Endothelial cell of umbilical vein (primary cell): ENCODE measurements at regions not wholly inside any gene's neighbourhood (a gene's known extent, or its start where the extent isn't known, plus 50 kb on each side); places are given as distances from the start of the nearest gene placed in this dataset.

Source experiments
- BruUV-seq: library from RNA; stranded (reverse); fragments of 400-500 nt; replicated peaks from 2 replicates; lab custom pipeline; 2021; lab: Mats Ljungman, UMichigan
- CTCF ChIA-PET: fragments of 300-600, 350-600 bp; sonication (Branson Sonifier 250); formaldehyde crosslinking; loops from one replicate; lab custom pipeline; 2021; ENCODE audit warnings: antibody characterized with exemption, inconsistent platforms; lab: Charles Lee
- POLR2A ChIA-PET: fragments of 300-600, 350-600 bp; sonication (Branson Sonifier 250); formaldehyde crosslinking; loops from one replicate; lab custom pipeline; 2021; ENCODE audit warnings: antibody characterized with exemption, inconsistent platforms; lab: Charles Lee
- DNase-seq: peaks from one replicate; pipeline ENCODE4 v3.0.0-alpha.2; 2011; ENCODE audit warnings: low read depth, low spot score
- FAIRE-seq: peaks from 2 replicates; lab custom pipeline; 2011; peaks lifted over from hg19 to GRCh38; lab: Jason Lieb, UNC
- H2AFZ ChIP-seq: 2 replicates; pipeline ENCODE4 v1.6.0; 2012; ENCODE audit warnings: low read depth, low read length, control low read depth, inconsistent platforms
- H3K27ac ChIP-seq: 2 replicates; pipeline ENCODE4 v1.5.1; 2011; ENCODE audit warnings: low read depth, mild to moderate bottlenecking, control low read depth, low read length, moderate library complexity; ENCODE audit not compliant: insufficient read depth
- H3K27me3 ChIP-seq, 2 experiments: 2 replicates each; pipeline versions ENCODE4 v1.6.0 to v1.6.1; 2011; ENCODE audit warnings: low read length in 2 of 2, mixed read lengths in 1 of 2; ENCODE audit not compliant: control insufficient read depth in 2 of 2, insufficient read depth in 2 of 2
- H3K36me3 ChIP-seq, 2 experiments: 2 replicates in 1 of 2; 3 replicates in 1 of 2; pipeline ENCODE4 v1.5.1; 2011; ENCODE audit warnings: low read length in 2 of 2, mild to moderate bottlenecking in 1 of 2, moderate library complexity in 1 of 2; ENCODE audit not compliant: control insufficient read depth in 2 of 2, insufficient read depth in 2 of 2; ENCODE audit errors: extremely low read depth in 1 of 2
- H3K4me1 ChIP-seq: 3 replicates; pipeline ENCODE4 v1.5.1; 2011; ENCODE audit warnings: mild to moderate bottlenecking, low read length; ENCODE audit not compliant: control insufficient read depth, insufficient read depth; ENCODE audit errors: extremely low read depth
- H3K4me2 ChIP-seq: 2 replicates; pipeline ENCODE4 v1.6.1; 2011; ENCODE audit warnings: low read length, control low read depth, mixed read lengths; ENCODE audit not compliant: insufficient read depth
- H3K4me3 ChIP-seq, 3 experiments: fragments of 200-600 bp in 1 of 3; sonication (generic), shearing (Covaris generic) in 1 of 3; replicated peaks in 1 of 3; 2 replicates each; pipeline ENCODE4 v1.5.1; 2011 to 2016; ENCODE audit warnings: control low read depth in 3 of 3, low read length in 3 of 3, mild to moderate bottlenecking in 2 of 3, inconsistent platforms in 1 of 3, low read depth in 1 of 3, moderate library complexity in 1 of 3; ENCODE audit not compliant: insufficient read depth in 1 of 3
- H3K79me2 ChIP-seq: 2 replicates; pipeline ENCODE4 v1.6.0; 2012; ENCODE audit warnings: low read length, inconsistent platforms; ENCODE audit not compliant: control insufficient read depth, insufficient read depth
- H3K9ac ChIP-seq: replicated peaks from 2 replicates; pipeline ENCODE3; 2011; ENCODE audit warnings: low read length, control low read depth; ENCODE audit not compliant: insufficient read depth; ENCODE audit errors: extremely low read depth
- H3K9me1 ChIP-seq: replicated peaks from 3 replicates; pipeline ENCODE4 v1.6.0; 2011; ENCODE audit warnings: mild to moderate bottlenecking, low read length; ENCODE audit not compliant: control insufficient read depth, insufficient read depth; ENCODE audit errors: extremely low read depth
- H3K9me3 ChIP-seq: replicated peaks from 2 replicates; pipeline ENCODE4 v1.5.1; 2012; ENCODE audit warnings: low read length, inconsistent platforms; ENCODE audit not compliant: control insufficient read depth, insufficient read depth
- H4K20me1 ChIP-seq: replicated peaks from 2 replicates; pipeline ENCODE3; 2011; ENCODE audit warnings: mild to moderate bottlenecking, low read length; ENCODE audit not compliant: control insufficient read depth, insufficient read depth; ENCODE audit errors: extremely low read depth
- CTCF ChIP-seq, 2 donors: IDR thresholded peaks; 1 replicate in 1 of 2; 2 replicates in 1 of 2; pipeline ENCODE4 v1.5.1; 2011; ENCODE audit warnings: low read length in 2 of 2, mild to moderate bottlenecking in 2 of 2, moderate library complexity in 2 of 2, control low read depth in 1 of 2, inconsistent platforms in 1 of 2, low read depth in 1 of 2; ENCODE audit not compliant: insufficient read depth in 1 of 2; ENCODE audit errors: extremely low read depth in 1 of 2
- EZH2 ChIP-seq: IDR thresholded peaks from 2 replicates; pipeline ENCODE4 v1.6.1; 2012; ENCODE audit warnings: borderline replicate concordance, low read depth, mild to moderate bottlenecking, moderate library complexity, low read length, inconsistent platforms; ENCODE audit not compliant: severe bottlenecking
- FOS ChIP-seq: IDR thresholded peaks from 2 replicates; pipeline ENCODE4 v1.6.1; 2011; ENCODE audit warnings: mild to moderate bottlenecking, low read length, moderate library complexity, borderline replicate concordance; ENCODE audit not compliant: insufficient read depth
- GATA2 ChIP-seq: IDR thresholded peaks from 2 replicates; pipeline ENCODE4 v1.7.0; 2011; ENCODE audit warnings: low read depth, mild to moderate bottlenecking, moderate library complexity, mixed read lengths, low read length; ENCODE audit not compliant: insufficient read length, insufficient read depth
- JUN ChIP-seq: IDR thresholded peaks from 2 replicates; pipeline ENCODE4 v1.6.1; 2011; ENCODE audit warnings: borderline replicate concordance, low read depth; ENCODE audit not compliant: insufficient read length, insufficient read depth
- MYC ChIP-seq: IDR thresholded peaks from one replicate; pipeline ENCODE4 v1.6.1; 2011; ENCODE audit warnings: mild to moderate bottlenecking, low read depth, low read length
- POLR2A ChIP-seq: IDR thresholded peaks from 2 replicates; pipeline ENCODE4 v1.6.1; 2012; ENCODE audit warnings: low read depth, mild to moderate bottlenecking, control low read depth, low read length
- POLR2AphosphoS5 ChIP-seq: IDR thresholded peaks from 2 replicates; pipeline ENCODE4 v1.6.1; 2012; ENCODE audit warnings: low read depth, mild to moderate bottlenecking, control low read depth, low read length, moderate library complexity; ENCODE audit not compliant: insufficient read depth
- dilution Hi-C: fragments of 300-500 bp; cut with MboI; formaldehyde crosslinking; loops from one replicate; pipeline ENCODE4 v1.15.0; 2019; ENCODE audit warnings: low sequenced_read_pairs; ENCODE audit not compliant: extremely low pct_ligation_motif_present
- intact Hi-C: fragments of 100-400 bp; cut with micrococcal nuclease; formaldehyde crosslinking; loops from one replicate; pipeline ENCODE4 v1.10.0; 2022
- TF ChIP-seq, protein P1 (sequence below): IDR thresholded peaks from 2 replicates; pipeline ENCODE4 v1.6.1; 2011; ENCODE audit not compliant: insufficient read depth, insufficient read length

DNA sequence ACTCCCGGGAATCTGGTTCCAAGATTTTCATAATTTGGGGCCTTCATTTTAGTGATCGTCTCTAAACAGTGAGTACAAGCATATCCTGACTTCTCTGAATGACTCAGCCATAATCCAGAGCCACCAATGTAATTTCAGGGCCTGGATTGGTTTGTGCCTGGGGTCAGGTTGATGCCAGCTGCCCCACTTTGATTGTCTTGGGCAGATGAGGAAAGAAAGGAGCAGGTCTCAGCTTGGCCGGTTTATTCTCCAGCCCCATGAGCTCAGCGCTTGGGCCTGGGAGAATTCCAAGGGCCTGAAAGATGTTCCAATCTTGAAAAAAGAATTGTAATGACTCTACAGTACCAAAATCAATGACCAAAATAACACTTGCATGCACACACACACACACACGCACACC is 71.2 kb upstream of the ECE1 start:
- no TSS peak for BruUV-seq
- ChIA-PET CTCF (interaction anchor here (1.4 to 2.1 kb wide), 3 partner anchors 8 to 106 kb away, joined by 5 to 10 read pairs (median 6); no protein-coding TSS in a partner anchor), POLR2A (no interaction called here)
- no peak for FAIRE-seq
- TF ChIP-seq JUN (no peak), GATA2 (no peak), CTCF (IDR thresholded peaks at IDR 0.05; ENCODE audit: extremely low read depth in 1 of 2, insufficient read depth in 1 of 2, low read depth in 1 of 2, low read length in 2 of 2) (no peak), POLR2A (no peak), FOS (no peak), POLR2AphosphoS5 (no peak), MYC (no peak), EZH2 (no peak)
- TF ChIP-seq, protein P1, sequence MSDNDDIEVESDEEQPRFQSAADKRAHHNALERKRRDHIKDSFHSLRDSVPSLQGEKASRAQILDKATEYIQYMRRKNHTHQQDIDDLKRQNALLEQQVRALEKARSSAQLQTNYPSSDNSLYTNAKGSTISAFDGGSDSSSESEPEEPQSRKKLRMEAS, result no peak
- H4K20me1 ChIP-seq, result no peaks in the 10 kb centered on the region
- H3K4me1 ChIP-seq, result no peaks in the 10 kb centered on the region
- intact Hi-C loops (no loop called here), dilution Hi-C loops (loop anchor here (10.0 kb wide), 1 partner anchor 117 kb away; no protein-coding TSS in a partner anchor)
- no peak overlapping the region for H3K4me2 ChIP-seq
- H3K9ac ChIP-seq, result no peak overlapping the region
- H3K79me2 ChIP-seq, result no peaks in the 10 kb centered on the region
- H3K4me3 ChIP-seq, result no peak overlapping the region
- H3K27ac ChIP-seq, result no peak overlapping the region
- no peaks in the 10 kb centered on the region for H3K27me3 ChIP-seq
- no peak for DNase-seq
- H3K36me3 ChIP-seq, result no peaks in the 10 kb centered on the region
- no peaks in the 10 kb centered on the region for H3K9me3 ChIP-seq
- H2AFZ ChIP-seq, result no peak overlapping the region
- H3K9me1 ChIP-seq, result no peaks in the 10 kb centered on the region
